Osteocyte (in vitro differentiated cells): ENCODE measurements at regions not wholly inside any gene's neighbourhood (a gene's known extent, or its start where the extent isn't known, plus 50 kb on each side); places are given as distances from the start of the nearest gene placed in this dataset.

Experiments used
- DNase-seq: peaks from one replicate; pipeline ENCODE4 v3.0.0; 2021; ENCODE audit warnings: mixed read lengths; ENCODE audit not compliant: unreplicated experiment; ENCODE audit errors: extremely low spot score
- H3K27ac Mint-ChIP-seq: one replicate; pipeline ENCODE4 v1.8.0; 2021; ENCODE audit warnings: mild to moderate bottlenecking, mixed read lengths; ENCODE audit not compliant: unreplicated experiment
- H3K27me3 Mint-ChIP-seq: one replicate; pipeline ENCODE4 v1.8.0; 2021; ENCODE audit warnings: mixed read lengths; ENCODE audit not compliant: unreplicated experiment
- H3K36me3 Mint-ChIP-seq: one replicate; pipeline ENCODE4 v1.8.0; 2021; ENCODE audit warnings: mixed read lengths; ENCODE audit not compliant: unreplicated experiment
- H3K4me1 Mint-ChIP-seq: one replicate; pipeline ENCODE4 v1.8.0; 2021; ENCODE audit warnings: mixed read lengths; ENCODE audit not compliant: unreplicated experiment
- H3K4me3 Mint-ChIP-seq: one replicate; pipeline ENCODE4 v1.8.0; 2021; ENCODE audit warnings: mild to moderate bottlenecking, moderate library complexity, mixed read lengths; ENCODE audit not compliant: unreplicated experiment
- H3K9me3 Mint-ChIP-seq: one replicate; pipeline ENCODE4 v1.8.0; 2021; ENCODE audit warnings: mixed read lengths; ENCODE audit not compliant: unreplicated experiment
- CTCF ChIP-seq: fragments of 200-600 bp; sonication (generic); IDR thresholded peaks from 2 replicates; pipeline ENCODE4 v1.5.0; 2021; ENCODE audit warnings: antibody characterized with exemption, mild to moderate bottlenecking, moderate library complexity

GRCh38 chr17:12489325-12489724 is 176.4 kb upstream of the MYOCD start:
- no peak for TF ChIP-seq CTCF
- no peaks in the 10 kb centered on the region for H3K27me3 Mint-ChIP-seq
- peaks cover 3% of the 10 kb centered on the region for H3K9me3 Mint-ChIP-seq
- no peak for DNase-seq
- no peak overlapping the region for H3K27ac Mint-ChIP-seq
- no peaks in the 10 kb centered on the region for H3K36me3 Mint-ChIP-seq
- no peak overlapping the region for H3K4me3 Mint-ChIP-seq
- H3K4me1 Mint-ChIP-seq, result peaks cover 12% of the 10 kb centered on the region

- no peak overlapping the region for H3K4me3 Mint-ChIP-seq
- no peaks in the 10 kb centered on the region for H3K27me3 Mint-ChIP-seq
- H3K4me1 Mint-ChIP-seq, result peaks cover 10% of the 10 kb centered on the region
- no peaks in the 10 kb centered on the region for H3K9me3 Mint-ChIP-seq
- DNase-seq, result no peak
- H3K27ac Mint-ChIP-seq, result no peak overlapping the region
- no peaks in the 10 kb centered on the region for H3K36me3 Mint-ChIP-seq
- TF ChIP-seq CTCF, result no peak
These were observed 173.2 kb upstream of the MYOCD start for GRCh38 chr17:12492450-12492849.

- Mint-ChIP-seq H3K9me3 (no peaks in the 10 kb centered on the region), H3K36me3 (no peaks in the 10 kb centered on the region), H3K4me1 (peaks cover 22% of the 10 kb centered on the region), H3K27ac (no peak overlapping the region), H3K27me3 (no peaks in the 10 kb centered on the region), H3K4me3 (no peak overlapping the region)
- DNase-seq, result no peak
- TF ChIP-seq CTCF, result no peak
These were observed 159.8 kb upstream of the MYOCD start for GRCh38 chr17:12505866-12506265.

- DNase-seq, result no peak
- Mint-ChIP-seq H3K4me1 (peaks cover 28% of the 10 kb centered on the region), H3K27ac (no peak overlapping the region), H3K27me3 (no peaks in the 10 kb centered on the region), H3K9me3 (no peaks in the 10 kb centered on the region), H3K4me3 (no peak overlapping the region), H3K36me3 (no peaks in the 10 kb centered on the region)
- TF ChIP-seq CTCF, result no peak
These were observed 158.6 kb upstream of the MYOCD start for GRCh38 chr17:12507026-12507595.

GRCh38 chr17:12509801-12510200 is 155.9 kb upstream of the MYOCD start:
- Mint-ChIP-seq H3K4me3 (no peak overlapping the region), H3K27me3 (no peaks in the 10 kb centered on the region), H3K4me1 (peaks cover 36% of the 10 kb centered on the region), H3K27ac (peak overlapping the region; percentile 47), H3K9me3 (no peaks in the 10 kb centered on the region), H3K36me3 (no peaks in the 10 kb centered on the region)
- no peak for TF ChIP-seq CTCF
- no peak for DNase-seq
